Fibroblast of skin of right quadriceps (primary cell): ENCODE measurements at regions not wholly inside any gene's neighbourhood (a gene's known extent, or its start where the extent isn't known, plus 50 kb on each side); places are given as distances from the start of the nearest gene placed in this dataset.
A peak's percentile ranks its signal among the peaks of the same experiment; 100 is the strongest.

Experiments used
- DNase-seq: peaks from one replicate; pipeline ENCODE4 v3.0.0-alpha.2; 2013

- DNase-seq = no peak
Measured at GRCh38 chr5:84453405-84453804, 68.7 kb upstream of the EDIL3 start.

GRCh38 chr5:84450617-84451414 lies 66.1 kb upstream of the EDIL3 start:
- peak; percentile 7 for DNase-seq

- peak; percentile 14 for DNase-seq
Measured at GRCh38 chr5:84445049-84445685, 60.5 kb upstream of the EDIL3 start.

GRCh38 chr5:84438456-84438855 lies 53.8 kb upstream of the EDIL3 start:
- DNase-seq = peak; percentile 3

- peak; percentile 93 for DNase-seq
Measured at GRCh38 chr5:84437673-84438315, 53.1 kb upstream of the EDIL3 start.

GRCh38 chr5:84436866-84437265 lies 52.2 kb upstream of the EDIL3 start:
- DNase-seq = peak; percentile 26

- DNase-seq = peak; percentile 73
Measured at GRCh38 chr5:84435861-84436346, 51.2 kb upstream of the EDIL3 start.
